HuH-7.5 (cell line): ENCODE measurements at regions not wholly inside any gene's neighbourhood (a gene's known extent, or its start where the extent isn't known, plus 50 kb on each side); places are given as distances from the start of the nearest gene placed in this dataset.

Experiments
- DNase-seq: peaks from one replicate; pipeline ENCODE4 v3.0.0; 2011; ENCODE audit warnings: low spot score

DNA sequence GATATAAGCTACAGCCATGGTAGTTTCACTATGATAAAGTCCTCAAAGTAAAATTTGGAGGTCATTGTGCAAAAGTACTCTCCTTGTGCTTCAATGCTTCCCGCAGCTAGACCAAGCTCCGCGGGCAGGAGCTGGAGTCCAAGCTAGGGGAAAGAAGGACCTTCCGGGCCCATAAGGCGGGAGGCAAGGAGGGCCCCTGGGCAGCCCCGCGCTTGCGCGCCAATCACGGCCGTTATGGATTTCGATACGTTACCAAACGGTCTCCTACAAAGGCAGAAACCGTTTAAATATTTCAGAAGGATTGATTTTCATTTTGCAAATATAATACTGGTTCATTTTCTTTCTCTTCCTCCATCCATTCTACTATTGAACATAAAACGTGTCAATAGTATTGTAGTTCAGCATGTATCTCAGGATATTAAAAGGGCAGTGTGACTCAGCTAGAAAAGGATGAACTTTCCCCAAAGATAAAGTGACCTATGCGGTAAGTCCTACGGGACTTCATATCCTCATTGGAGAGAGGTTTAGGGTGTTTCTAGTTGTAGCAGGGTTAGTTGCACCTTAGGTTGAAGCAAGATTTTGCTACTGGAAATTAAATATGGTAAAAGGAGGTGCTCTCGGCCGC, 128.0 kb downstream of the KIF20B start:
- no peak for DNase-seq

DNA sequence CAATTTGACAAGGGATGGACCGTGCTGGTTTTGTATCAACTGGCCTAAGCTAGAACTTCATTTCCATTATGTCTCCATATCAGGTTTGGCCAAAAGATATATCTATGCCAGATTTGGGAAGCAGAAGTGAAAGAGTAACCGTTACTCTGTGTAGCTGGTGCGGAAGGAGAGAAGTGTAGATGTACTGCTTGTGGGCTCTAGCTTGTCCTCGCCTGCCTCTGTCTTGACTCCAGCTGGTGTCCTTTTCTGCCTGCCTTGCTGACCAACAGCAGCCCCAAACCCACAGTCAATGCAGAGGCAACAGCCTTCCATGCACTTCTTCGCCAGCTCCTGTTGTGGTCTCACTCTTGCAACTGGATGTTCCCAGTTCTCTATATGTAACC, 128.5 kb downstream of the KIF20B start:
- DNase-seq, result no peak

DNA sequence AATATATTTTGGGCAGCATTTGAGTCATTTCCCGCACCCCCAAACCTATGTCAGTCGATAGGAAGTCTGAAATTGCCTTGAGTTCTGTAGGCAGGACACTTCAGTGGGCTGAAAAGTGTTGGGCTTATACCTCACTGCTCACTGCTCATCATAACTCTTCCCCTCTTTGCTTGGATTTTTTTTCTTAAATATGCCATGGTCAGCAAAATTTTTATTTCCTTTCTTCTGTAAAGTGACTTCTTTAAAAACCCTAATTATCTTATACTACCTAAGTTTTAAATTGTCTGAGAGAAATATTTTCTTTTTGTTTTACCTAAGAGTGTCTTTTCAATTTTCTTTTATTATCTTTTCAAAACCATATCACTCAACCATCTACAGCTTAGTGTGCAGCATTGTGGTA, 129.2 kb downstream of the KIF20B start:
- DNase-seq, result no peak

GRCh38 chr10:89836840-89837164, 135.4 kb downstream of the KIF20B start:
- no peak for DNase-seq

GRCh38 chr10:89837165-89838043, 136.0 kb downstream of the KIF20B start:
- no peak for DNase-seq

DNA sequence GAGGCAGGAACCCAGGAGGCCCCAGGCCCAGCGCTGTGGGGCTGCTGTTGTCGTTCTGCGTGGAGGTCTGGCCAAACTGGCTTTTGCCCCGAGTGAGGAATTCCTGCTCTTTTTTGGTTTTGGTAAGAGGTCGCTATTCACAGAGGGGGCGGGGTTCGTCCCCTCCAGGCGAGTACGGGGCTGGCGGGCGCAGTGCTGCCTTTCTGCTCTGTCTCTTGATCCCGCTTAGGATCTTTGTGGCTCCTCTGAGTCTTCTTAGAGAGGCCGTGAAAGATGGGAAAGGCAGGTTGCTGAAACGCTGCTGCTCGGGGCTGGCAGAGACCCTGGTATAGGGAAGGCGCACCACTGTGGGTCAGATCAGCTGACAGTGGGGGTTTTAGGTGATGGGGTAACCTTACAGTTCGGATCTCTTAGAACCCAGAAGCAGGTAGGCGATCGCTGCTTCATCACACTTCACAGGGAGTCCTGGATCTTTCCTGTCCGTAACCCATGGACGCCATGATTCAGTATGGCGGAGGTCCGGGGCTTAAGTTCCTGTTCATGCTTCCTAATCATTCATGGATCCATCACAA, 136.7 kb downstream of the KIF20B start:
- DNase-seq, result no peak

DNA sequence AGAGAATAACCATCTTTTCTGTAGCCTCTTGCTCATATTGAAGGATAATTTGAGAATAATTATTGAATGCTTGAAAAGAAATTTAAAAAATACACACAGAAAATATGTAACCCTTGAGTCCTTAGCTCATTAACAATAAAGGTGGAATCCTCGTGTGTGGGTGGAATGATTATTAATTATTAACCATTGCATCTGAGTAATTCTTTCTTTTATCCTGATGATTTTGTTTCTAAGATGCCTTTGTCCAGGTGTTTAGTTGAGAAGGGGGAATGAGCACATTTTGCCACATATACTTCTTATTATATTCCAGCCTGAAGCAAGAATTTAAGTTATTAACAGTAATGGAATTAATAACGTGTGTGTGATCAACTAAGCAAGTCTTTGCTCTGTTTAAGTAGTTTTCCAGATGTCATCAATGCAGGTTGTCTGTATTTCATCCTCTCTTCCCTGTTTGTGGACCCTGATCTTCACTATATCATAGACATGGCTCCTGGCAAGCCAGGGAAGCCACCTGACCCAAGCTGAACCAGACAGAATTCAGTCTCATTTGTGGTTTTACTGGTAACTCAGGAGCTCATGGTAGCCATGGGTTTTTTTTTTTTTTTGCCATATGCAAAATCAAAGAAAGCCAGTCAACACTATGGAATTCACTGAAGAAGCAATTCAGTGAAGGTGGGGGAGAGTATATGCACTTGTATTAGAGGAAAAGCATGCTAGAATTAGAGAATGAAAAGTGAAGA, 144.3 kb downstream of the KIF20B start:
- no peak for DNase-seq

DNA sequence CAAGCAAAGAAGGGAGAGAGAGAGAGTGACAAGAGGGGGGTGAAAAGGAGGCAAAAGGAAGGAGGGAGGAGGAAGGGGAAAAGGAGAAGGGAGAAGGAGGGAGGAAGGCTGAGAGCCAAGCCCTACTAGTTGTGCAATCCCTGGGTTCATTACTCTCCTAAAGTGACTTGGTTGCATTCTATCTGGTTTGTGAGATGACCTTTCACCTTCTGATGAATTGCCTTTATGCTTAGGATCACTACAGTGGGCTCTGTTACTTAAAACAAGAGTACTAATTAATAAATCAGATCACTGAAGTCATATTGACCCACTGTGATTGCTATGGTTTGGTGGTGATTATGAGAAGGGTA, 144.9 kb downstream of the KIF20B start:
- no peak for DNase-seq

DNA sequence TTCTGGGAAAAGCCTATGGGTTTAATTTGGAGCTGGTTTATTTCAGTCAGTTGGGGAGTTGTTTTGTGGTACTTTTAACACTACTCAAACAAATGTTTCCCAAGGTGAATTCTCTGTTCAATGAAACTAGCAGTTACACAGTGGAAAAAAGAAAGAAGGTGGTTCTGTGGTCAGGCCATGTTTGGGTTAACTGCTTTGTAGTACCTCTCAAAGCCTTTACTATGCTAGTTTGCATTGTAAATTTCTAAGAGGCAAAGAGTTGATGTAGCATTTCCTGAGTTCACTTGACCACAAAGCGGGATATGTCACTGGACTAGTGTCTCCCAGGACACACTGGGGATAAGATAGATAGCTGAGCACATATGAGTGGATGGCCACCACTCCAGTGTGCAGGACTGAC, 145.4 kb downstream of the KIF20B start:
- DNase-seq, result no peak

- DNase-seq, result no peak
These were observed 151.5 kb downstream of the KIF20B start for GRCh38 chr10:89852872-89853271.

GRCh38 chr10:89853781-89854191, 152.4 kb downstream of the KIF20B start:
- no peak for DNase-seq

- no peak for DNase-seq
These were observed 156.1 kb downstream of the KIF20B start for GRCh38 chr10:89857431-89858042.

DNA sequence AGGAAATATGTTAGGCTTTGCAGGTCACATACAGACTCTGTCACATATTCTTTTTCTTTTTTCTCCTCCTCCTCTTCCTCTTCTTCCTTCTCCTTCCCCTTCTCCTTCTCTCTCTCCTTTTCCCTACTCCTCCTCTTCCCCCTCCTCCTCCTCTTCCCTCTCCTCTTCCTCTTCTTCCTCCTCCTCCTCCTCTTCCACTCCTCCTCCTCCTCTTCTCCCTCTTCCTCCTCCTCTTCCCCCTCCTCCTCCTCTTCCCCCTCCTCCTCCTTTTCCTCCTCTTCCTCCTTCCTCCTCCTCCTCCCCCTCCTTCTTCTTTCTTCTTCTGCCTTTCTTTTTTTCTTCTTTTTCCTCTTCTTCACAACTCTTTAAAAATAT, 159.8 kb downstream of the KIF20B start:
- DNase-seq, result no peak

DNA sequence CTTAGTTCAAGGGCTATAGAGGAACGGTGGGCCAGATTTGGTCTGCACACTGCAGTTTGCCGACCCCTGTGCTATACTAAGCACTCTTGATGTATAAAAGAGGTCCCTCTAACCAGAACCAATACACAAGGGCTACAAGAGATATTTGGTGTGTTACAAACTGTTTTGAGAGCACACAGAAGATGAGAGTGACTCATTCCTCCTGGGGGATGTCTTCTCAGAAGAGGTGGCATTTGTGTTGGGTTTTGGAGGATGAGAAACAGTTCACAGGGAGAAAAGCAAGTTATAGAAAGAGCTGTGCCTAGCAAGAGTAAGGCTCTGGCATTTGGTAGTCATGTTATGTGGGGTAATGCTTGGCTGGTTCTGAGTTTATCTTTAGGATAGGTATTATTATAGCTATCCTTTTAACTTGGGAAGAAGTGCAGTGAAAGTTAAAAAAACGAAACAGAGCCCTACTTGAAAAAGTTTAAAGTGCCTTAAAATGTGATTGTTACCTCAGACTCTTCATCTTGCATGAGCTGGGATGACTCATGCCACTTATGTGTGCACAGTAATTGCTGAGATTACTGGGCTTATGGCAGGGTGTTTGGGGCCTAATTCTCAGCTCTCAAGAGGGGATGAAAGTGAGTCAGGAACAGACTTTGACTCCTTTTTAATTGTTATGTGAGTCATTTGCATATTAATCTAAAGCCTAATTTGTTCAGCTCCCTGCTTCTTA, 160.4 kb downstream of the KIF20B start:
- DNase-seq, result no peak

DNA sequence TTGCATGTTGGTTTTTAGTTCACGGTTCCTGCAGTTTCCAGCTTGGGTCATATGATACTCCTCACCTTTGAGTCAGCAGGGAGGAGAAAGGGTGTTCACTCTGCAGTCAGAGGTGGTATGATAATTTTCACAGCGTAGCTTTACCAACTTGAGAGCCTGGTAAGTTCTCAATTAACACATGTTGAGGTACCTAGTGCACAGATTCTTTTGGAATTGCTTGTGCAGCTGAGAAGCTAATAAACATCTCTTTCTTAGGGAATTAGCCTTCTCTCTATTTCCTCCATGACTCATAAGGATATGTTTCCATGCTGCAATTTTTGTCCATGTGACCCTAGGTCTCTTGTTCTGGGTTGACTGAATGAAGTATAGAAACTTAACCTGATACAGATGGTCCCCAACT, 166.6 kb downstream of the KIF20B start:
- DNase-seq, result no peak

DNA sequence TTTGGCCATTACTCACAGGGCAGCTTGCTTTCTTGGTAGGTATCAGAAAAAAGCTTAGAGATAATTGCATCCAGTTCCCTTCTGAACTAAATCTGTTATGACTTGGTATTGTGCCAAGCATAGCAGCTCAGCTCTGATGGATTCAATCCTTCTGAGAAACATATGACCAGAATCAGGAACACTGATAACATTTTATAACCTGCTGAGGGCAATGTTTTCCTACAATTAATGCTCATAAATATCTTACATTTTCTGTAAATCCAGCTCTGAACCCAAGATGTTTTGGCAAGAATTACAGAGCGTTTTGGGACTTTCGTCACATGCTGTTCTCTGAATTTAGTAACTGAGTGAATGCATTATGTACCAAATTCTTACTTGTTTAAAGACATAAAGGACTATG, 167.8 kb downstream of the KIF20B start:
- no peak for DNase-seq

DNA sequence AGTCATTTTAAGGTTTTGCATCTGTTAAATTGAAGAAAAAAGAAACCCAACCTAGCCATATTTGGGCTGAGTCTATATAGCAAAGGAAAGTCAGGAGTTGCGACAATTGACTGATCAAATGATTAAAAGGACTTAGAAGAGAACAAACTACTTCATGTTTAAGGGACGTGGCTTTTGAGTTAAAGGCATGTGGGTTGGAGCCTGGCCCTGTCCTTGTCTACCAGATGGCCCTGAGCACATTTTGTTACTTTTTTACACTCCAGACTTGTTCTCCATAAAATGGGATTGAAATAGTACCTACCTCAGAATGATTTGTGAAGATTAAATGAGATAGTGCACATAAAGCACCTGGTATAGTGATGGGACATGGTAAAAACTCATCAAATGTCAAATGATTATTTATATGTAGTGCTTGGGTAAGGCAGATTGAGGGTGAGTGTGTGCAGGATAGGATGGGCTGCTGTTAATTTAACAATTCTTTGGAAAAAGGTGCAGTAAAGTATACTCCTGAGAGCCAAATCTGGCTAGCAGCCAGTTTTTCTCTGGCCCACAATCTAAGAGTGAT, 168.3 kb downstream of the KIF20B start:
- DNase-seq, result no peak

- DNase-seq, result no peak
These were observed 169.5 kb downstream of the KIF20B start for GRCh38 chr10:89870936-89871335.

DNA sequence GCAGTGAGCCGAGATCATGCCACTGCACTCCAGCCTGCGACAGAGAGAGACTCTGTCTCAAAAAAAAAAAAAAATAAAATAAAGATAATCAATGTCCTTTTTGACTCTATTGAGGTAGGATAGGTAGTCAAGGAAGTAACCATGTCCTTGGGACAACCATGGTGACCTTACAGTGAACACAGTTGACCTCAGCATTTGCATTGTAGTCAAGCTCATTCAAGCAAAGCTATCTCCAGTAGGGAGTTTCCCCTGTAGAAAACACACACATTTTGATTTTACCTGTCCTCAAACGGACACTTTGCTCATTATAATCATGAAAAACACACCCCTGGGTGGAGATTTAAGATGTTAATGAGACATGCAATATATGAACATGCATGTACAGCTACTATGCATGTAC, 171.7 kb downstream of the KIF20B start:
- DNase-seq, result no peak

- no peak for DNase-seq
These were observed 174.2 kb downstream of the KIF20B start for GRCh38 chr10:89875557-89875956.

DNA sequence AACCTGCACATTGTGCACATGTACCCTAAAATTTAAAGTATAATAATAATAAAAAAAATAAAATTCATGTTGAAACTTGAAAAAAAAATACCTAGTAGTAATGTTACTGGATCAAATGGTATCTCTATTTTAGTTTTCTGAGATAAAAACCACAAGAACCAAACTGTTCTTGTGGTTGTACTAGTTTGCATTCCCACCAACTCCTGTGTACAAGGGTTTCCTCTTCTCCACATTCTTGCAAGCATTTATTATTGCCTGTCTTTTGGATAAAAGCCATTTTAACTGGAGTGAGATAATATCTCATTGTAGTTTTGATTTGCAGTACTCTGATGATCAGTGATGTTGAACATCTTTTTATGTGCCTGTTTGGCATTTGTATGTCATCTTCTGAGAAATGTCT, 177.7 kb downstream of the KIF20B start:
- DNase-seq, result no peak

DNA sequence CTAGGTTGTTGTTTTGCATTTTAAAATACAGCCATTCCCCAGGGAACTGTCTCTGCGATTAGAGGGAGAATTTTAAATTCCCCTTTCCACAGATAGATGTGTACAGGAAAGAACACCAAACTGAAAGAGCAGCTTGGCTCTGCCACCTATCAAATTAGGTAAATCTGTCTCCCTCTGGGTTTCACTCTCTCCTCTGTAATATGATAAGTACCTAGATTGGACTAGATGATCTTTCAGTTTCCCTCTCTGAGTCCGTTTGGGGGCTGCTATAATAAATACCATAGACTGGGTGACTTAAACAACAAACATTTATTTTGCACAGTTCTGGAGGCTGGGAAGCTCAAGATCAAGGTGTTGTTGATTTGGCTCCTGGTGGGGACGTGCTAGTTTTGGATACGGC, 186.0 kb downstream of the KIF20B start:
- DNase-seq, result no peak
